Stimulated activated CD4-positive, alpha-beta T cell treated with anti-CD3 and anti-CD28 coated beads, Interleukin-15, amount 100 ng/mL, for 24 hours (primary cell): ENCODE measurements at regions not wholly inside any gene's neighbourhood (a gene's known extent, or its start where the extent isn't known, plus 50 kb on each side); places are given as distances from the start of the nearest gene placed in this dataset.
"Not testable (repeated sequence)": the region's sequence is repeated elsewhere in the genome, so short reads cannot be mapped to it uniquely, and the experiment has no call there.

Experiments
- DNase-seq: peaks from one replicate; pipeline ENCODE4 v3.0.0-alpha.2; 2020

GRCh38 chr4:158313566-158313965 is 103.3 kb downstream of the TMEM144 start:
- no peak for DNase-seq

- no peak for DNase-seq
Measured at GRCh38 chr4:158314756-158315487, 104.6 kb downstream of the TMEM144 start.

- no peak for DNase-seq
Measured at GRCh38 chr4:158315706-158316105, 105.4 kb downstream of the TMEM144 start.

- no peak for DNase-seq
Measured at GRCh38 chr4:158316264-158316663, 106.0 kb downstream of the TMEM144 start.

- no peak for DNase-seq
Measured at GRCh38 chr4:158319880-158320279, 109.6 kb downstream of the TMEM144 start.

- no peak for DNase-seq
Measured at GRCh38 chr4:158322109-158322508, 111.8 kb downstream of the TMEM144 start.

GRCh38 chr4:158327525-158327924 is 117.2 kb downstream of the TMEM144 start:
- DNase-seq: no peak

- DNase-seq: no peak
Measured at GRCh38 chr4:158331863-158332262, 121.6 kb downstream of the TMEM144 start.

- no peak for DNase-seq
Measured at GRCh38 chr4:158333820-158334219, 123.5 kb downstream of the TMEM144 start.

GRCh38 chr4:158341896-158342295 is 131.6 kb downstream of the TMEM144 start:
- DNase-seq: no peak

GRCh38 chr4:158346576-158346975 is 136.3 kb downstream of the TMEM144 start:
- DNase-seq: no peak

- DNase-seq: no peak
Measured at GRCh38 chr4:158347556-158347955, 137.3 kb downstream of the TMEM144 start.

GRCh38 chr4:158350161-158350560 is 139.9 kb downstream of the TMEM144 start:
- DNase-seq: no peak

- DNase-seq: no peak
Measured at GRCh38 chr4:158353541-158354304, 143.4 kb downstream of the TMEM144 start.

GRCh38 chr4:158356301-158356700 is 146.0 kb downstream of the TMEM144 start:
- no peak for DNase-seq

GRCh38 chr4:158367932-158368441 is 153.7 kb upstream of the RXFP1 start:
- DNase-seq: not testable (repeated sequence)

- no peak for DNase-seq
Measured at GRCh38 chr4:158371158-158371557, 150.5 kb upstream of the RXFP1 start.

- no peak for DNase-seq
Measured at GRCh38 chr4:158374318-158374717, 147.4 kb upstream of the RXFP1 start.

GRCh38 chr4:158376106-158376840 is 145.4 kb upstream of the RXFP1 start:
- DNase-seq: no peak

GRCh38 chr4:158384414-158384813 is 137.3 kb upstream of the RXFP1 start:
- no peak for DNase-seq

GRCh38 chr4:158395343-158395742 is 126.3 kb upstream of the RXFP1 start:
- no peak for DNase-seq

GRCh38 chr4:158395889-158396288 is 125.8 kb upstream of the RXFP1 start:
- DNase-seq: no peak

- no peak for DNase-seq
Measured at GRCh38 chr4:158397781-158398180, 123.9 kb upstream of the RXFP1 start.
